Panc1 (cell line): ENCODE measurements at regions not wholly inside any gene's neighbourhood (a gene's known extent, or its start where the extent isn't known, plus 50 kb on each side); places are given as distances from the start of the nearest gene placed in this dataset.

Experiments used
- ATAC-seq: fragments of 200-7000 bp; cut with Tn5 transposase; 2 replicates; pipeline ENCODE4 v1.9.1; 2020; ENCODE audit warnings: mild to moderate bottlenecking, moderate library complexity
- BruUV-seq: library from RNA; stranded (reverse); fragments of 400-500 nt; replicated peaks from 2 replicates; lab custom pipeline; 2021; lab: Mats Ljungman, UMichigan
- CTCF ChIA-PET: fragments of 300-600 bp; sonication (Branson Sonifier 250); formaldehyde crosslinking; loops from one replicate; lab custom pipeline; 2022; ENCODE audit warnings: antibody characterized with exemption; lab: Charles Lee
- POLR2A ChIA-PET: fragments of 300-600 bp; sonication (Branson Sonifier 250); formaldehyde crosslinking; loops from one replicate; lab custom pipeline; 2022; ENCODE audit warnings: antibody characterized with exemption; lab: Charles Lee
- DNase-seq: peaks from one replicate; pipeline ENCODE4 v3.0.0-alpha.2; 2010; ENCODE audit warnings: low read depth, low spot score
- H3K27ac ChIP-seq: 2 replicates; pipeline ENCODE4 v1.5.1; 2011; ENCODE audit warnings: mild to moderate bottlenecking, low read length, inconsistent platforms
- H3K27me3 ChIP-seq: fragments of 200-500 bp; sonication (Bioruptor generic); 2 replicates; pipeline ENCODE4 v1.6.0; 2014; ENCODE audit warnings: low read length, inconsistent platforms; ENCODE audit not compliant: control insufficient read depth, insufficient read depth
- H3K36me3 ChIP-seq: fragments of 200-500 bp; sonication (Bioruptor generic); 2 replicates; pipeline ENCODE4 v1.5.1; 2014; ENCODE audit warnings: inconsistent platforms, mild to moderate bottlenecking, low read length, moderate library complexity; ENCODE audit not compliant: control insufficient read depth, insufficient read depth
- H3K4me1 ChIP-seq: 2 replicates; pipeline ENCODE4 v1.5.1; 2011; ENCODE audit warnings: inconsistent platforms, mild to moderate bottlenecking, low read length, moderate library complexity; ENCODE audit not compliant: control insufficient read depth, insufficient read depth
- H3K4me3 ChIP-seq, 2 experiments: 2 replicates each; pipeline ENCODE4 v1.5.1; 2011 to 2012; ENCODE audit warnings: low read depth in 2 of 2, low read length in 2 of 2, mild to moderate bottlenecking in 2 of 2, inconsistent platforms in 1 of 2, moderate library complexity in 1 of 2
- H3K9me3 ChIP-seq: fragments of 200-500 bp; sonication (Bioruptor generic); 2 replicates; pipeline ENCODE4 v1.5.1; 2014; ENCODE audit warnings: low read depth, mild to moderate bottlenecking, inconsistent platforms, low read length, moderate library complexity; ENCODE audit not compliant: control insufficient read depth, insufficient read depth
- POLR2AphosphoS5 ChIP-seq: IDR thresholded peaks from 2 replicates; pipeline ENCODE4 v1.6.1; 2012; ENCODE audit warnings: mild to moderate bottlenecking, low read depth, low read length, moderate library complexity
- SIN3A ChIP-seq: IDR thresholded peaks from 2 replicates; pipeline ENCODE4 v1.6.1; 2012; ENCODE audit warnings: low read depth, mild to moderate bottlenecking, low read length, moderate library complexity, borderline replicate concordance; ENCODE audit not compliant: insufficient read depth
- TCF7L2 ChIP-seq: IDR thresholded peaks from 2 replicates; pipeline ENCODE4 v1.6.1; 2011; ENCODE audit warnings: mild to moderate bottlenecking, low read depth, low read length, inconsistent platforms
- in situ Hi-C: cut with HindIII; loops from 2 replicates; pipeline ENCODE4 v1.10.0; 2016; ENCODE audit warnings: low sequenced_read_pairs, low pct_unique_long_range_greater_than_20kb
- intact Hi-C: fragments of 100-400 bp; cut with micrococcal nuclease; formaldehyde crosslinking; loops from one replicate; pipeline ENCODE4 v1.10.0; 2022; ENCODE audit not compliant: unreplicated experiment
- TF ChIP-seq, protein P1 (sequence below), 2 experiments: IDR thresholded peaks; 2 replicates each; pipeline ENCODE4 v1.6.1; 2011 to 2012; ENCODE audit warnings: low read depth in 2 of 2, control low read depth in 1 of 2, low read length in 1 of 2, mild to moderate bottlenecking in 1 of 2, moderate library complexity in 1 of 2; ENCODE audit not compliant: insufficient read depth in 1 of 2
- TF ChIP-seq, protein P2 (sequence below): fragments of 450-650 bp; IDR thresholded peaks from 2 replicates; pipeline ENCODE4 v1.5.1; 2017; ENCODE audit warnings: mild to moderate bottlenecking

DNA sequence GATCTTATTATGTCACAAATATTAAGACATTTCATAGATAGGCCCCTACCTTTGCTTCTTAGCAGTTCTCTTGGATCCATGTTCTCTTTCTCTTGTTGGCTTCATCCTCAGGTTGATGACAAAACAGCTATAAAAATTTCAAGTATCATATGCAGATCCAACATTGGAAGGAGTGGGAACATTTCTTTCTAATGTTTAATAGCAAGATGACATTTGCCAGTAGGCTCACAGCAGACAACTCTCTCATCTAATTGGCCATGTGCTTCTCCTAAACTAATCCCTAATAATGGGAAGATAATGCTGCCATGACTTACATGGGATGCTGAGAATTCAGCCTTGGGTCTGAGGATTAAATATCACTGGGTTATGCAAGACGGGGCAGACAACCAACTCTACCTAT lies 485.5 kb upstream of the SEMA6A start:
- POLR2A ChIA-PET, result no interaction called here
- no peak for ATAC-seq

DNA sequence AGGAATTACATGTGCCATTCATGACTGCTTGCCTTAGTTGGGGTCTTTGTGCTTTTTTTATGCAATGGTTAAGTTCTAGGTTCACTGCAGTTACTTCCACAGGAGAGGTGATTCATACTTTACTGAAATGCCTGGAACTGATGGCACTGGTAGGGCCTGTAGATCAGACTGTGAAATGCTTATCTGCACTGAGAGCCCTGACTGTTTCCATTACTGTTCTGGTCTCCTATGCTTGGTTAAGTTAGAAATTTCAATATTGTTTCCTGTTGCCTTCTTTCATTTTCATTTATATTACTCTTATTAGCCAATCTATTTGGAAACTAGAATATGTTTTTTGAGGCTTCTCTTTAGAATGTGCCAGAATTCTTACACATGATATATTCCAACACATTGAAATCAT lies 484.1 kb upstream of the SEMA6A start:
- ChIA-PET POLR2A (no interaction called here), CTCF (no interaction called here)
- in situ Hi-C loops (no loop called here), intact Hi-C loops (no loop called here)
- H3K27me3 ChIP-seq, result no peaks in the 10 kb centered on the region
- TF ChIP-seq, protein P1, sequence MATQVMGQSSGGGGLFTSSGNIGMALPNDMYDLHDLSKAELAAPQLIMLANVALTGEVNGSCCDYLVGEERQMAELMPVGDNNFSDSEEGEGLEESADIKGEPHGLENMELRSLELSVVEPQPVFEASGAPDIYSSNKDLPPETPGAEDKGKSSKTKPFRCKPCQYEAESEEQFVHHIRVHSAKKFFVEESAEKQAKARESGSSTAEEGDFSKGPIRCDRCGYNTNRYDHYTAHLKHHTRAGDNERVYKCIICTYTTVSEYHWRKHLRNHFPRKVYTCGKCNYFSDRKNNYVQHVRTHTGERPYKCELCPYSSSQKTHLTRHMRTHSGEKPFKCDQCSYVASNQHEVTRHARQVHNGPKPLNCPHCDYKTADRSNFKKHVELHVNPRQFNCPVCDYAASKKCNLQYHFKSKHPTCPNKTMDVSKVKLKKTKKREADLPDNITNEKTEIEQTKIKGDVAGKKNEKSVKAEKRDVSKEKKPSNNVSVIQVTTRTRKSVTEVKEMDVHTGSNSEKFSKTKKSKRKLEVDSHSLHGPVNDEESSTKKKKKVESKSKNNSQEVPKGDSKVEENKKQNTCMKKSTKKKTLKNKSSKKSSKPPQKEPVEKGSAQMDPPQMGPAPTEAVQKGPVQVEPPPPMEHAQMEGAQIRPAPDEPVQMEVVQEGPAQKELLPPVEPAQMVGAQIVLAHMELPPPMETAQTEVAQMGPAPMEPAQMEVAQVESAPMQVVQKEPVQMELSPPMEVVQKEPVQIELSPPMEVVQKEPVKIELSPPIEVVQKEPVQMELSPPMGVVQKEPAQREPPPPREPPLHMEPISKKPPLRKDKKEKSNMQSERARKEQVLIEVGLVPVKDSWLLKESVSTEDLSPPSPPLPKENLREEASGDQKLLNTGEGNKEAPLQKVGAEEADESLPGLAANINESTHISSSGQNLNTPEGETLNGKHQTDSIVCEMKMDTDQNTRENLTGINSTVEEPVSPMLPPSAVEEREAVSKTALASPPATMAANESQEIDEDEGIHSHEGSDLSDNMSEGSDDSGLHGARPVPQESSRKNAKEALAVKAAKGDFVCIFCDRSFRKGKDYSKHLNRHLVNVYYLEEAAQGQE (IDR thresholded peaks at IDR 0.05; ENCODE audit: insufficient read depth in 1 of 2, low read depth in 2 of 2, low read length in 1 of 2), result no peak
- TF ChIP-seq TCF7L2, result no peak
- TF ChIP-seq, protein P2, sequence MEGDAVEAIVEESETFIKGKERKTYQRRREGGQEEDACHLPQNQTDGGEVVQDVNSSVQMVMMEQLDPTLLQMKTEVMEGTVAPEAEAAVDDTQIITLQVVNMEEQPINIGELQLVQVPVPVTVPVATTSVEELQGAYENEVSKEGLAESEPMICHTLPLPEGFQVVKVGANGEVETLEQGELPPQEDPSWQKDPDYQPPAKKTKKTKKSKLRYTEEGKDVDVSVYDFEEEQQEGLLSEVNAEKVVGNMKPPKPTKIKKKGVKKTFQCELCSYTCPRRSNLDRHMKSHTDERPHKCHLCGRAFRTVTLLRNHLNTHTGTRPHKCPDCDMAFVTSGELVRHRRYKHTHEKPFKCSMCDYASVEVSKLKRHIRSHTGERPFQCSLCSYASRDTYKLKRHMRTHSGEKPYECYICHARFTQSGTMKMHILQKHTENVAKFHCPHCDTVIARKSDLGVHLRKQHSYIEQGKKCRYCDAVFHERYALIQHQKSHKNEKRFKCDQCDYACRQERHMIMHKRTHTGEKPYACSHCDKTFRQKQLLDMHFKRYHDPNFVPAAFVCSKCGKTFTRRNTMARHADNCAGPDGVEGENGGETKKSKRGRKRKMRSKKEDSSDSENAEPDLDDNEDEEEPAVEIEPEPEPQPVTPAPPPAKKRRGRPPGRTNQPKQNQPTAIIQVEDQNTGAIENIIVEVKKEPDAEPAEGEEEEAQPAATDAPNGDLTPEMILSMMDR, result no peak
- no peak for TF ChIP-seq POLR2AphosphoS5
- TF ChIP-seq SIN3A, result no peak
- DNase-seq (no peak), ATAC-seq (no peak)
- no peaks in the 10 kb centered on the region for H3K4me1 ChIP-seq
- BruUV-seq, result no TSS peak
- no peaks in the 10 kb centered on the region for H3K9me3 ChIP-seq
- no peak overlapping the region for H3K27ac ChIP-seq
- H3K4me3 ChIP-seq, result no peak overlapping the region
- H3K36me3 ChIP-seq, result no peaks in the 10 kb centered on the region

More for the DNA sequence above, 485.5 kb upstream of the SEMA6A start:
- BruUV-seq, result no TSS peak
- in situ Hi-C loops (no loop called here), intact Hi-C loops (no loop called here)
- CTCF ChIA-PET, result no interaction called here
- DNase-seq, result no peak
- H3K4me3 ChIP-seq, result no peak overlapping the region
- H3K27ac ChIP-seq, result no peak overlapping the region
- no peaks in the 10 kb centered on the region for H3K9me3 ChIP-seq
- H3K36me3 ChIP-seq, result no peaks in the 10 kb centered on the region
- no peaks in the 10 kb centered on the region for H3K27me3 ChIP-seq
- H3K4me1 ChIP-seq, result no peaks in the 10 kb centered on the region
- TF ChIP-seq, protein P1 (IDR thresholded peaks at IDR 0.05; ENCODE audit: insufficient read depth in 1 of 2, low read depth in 2 of 2, low read length in 1 of 2), result no peak
- TF ChIP-seq SIN3A, result no peak
- TF ChIP-seq, protein P2, result no peak
- no peak for TF ChIP-seq TCF7L2
- no peak for TF ChIP-seq POLR2AphosphoS5
